K562 (cell line): ENCODE measurements at regions not wholly inside any gene's neighbourhood (a gene's known extent, or its start where the extent isn't known, plus 50 kb on each side); places are given as distances from the start of the nearest gene placed in this dataset.

ENCODE experiments used
- ATAC-seq: fragments of 200-7000 bp; cut with Tn5 transposase; 3 replicates; pipeline ENCODE4 v1.9.1; 2020; ENCODE audit warnings: moderate library complexity
- BruUV-seq: library from RNA; stranded (reverse); fragments of 400-500 nt; replicated peaks from 2 replicates; lab custom pipeline; 2021; lab: Mats Ljungman, UMichigan
- CTCF ChIA-PET: fragments of 300-600 bp; formaldehyde crosslinking; extraction: SDS; loops from one replicate; lab custom pipeline; 2021; ENCODE audit warnings: low intra/inter-chr PET ratio; lab: Yijun Ruan, JAX
- POLR2A ChIA-PET: fragments of 300-600, 350-650 bp; sonication (Branson Sonifier 250); formaldehyde crosslinking; extraction: SDS; loops from one replicate; lab custom pipeline; 2021; ENCODE audit warnings: antibody characterized with exemption, inconsistent platforms; lab: Yijun Ruan, JAX
- DNase-seq, 4 experiments: peaks; one replicate each; pipeline versions ENCODE4 v3.0.0 to v3.0.0-alpha.2; 2011 to 2018; ENCODE audit warnings: low spot score in 3 of 4, mixed read lengths in 3 of 4; ENCODE audit errors: extremely low read depth in 1 of 4
- FAIRE-seq: peaks from 2 replicates; lab custom pipeline; 2011; peaks lifted over from hg19 to GRCh38; lab: Jason Lieb, UNC
- H2AFZ ChIP-seq: 2 replicates; pipeline ENCODE4 v1.6.0; 2011; ENCODE audit warnings: low read depth, low read length, control low read depth, inconsistent platforms
- H3K27ac ChIP-seq: fragments of 200-600 bp; 3 replicates; pipeline ENCODE4 v1.8.0; 2011; ENCODE audit warnings: low read depth, mild to moderate bottlenecking, control low read depth, inconsistent platforms, low read length, moderate library complexity, mixed read lengths; ENCODE audit errors: extremely low read depth
- H3K27me3 ChIP-seq, 2 experiments: fragments of 300-600 bp in 1 of 2; 2 replicates in 1 of 2; 3 replicates in 1 of 2; pipeline versions ENCODE4 v1.6.0 to v1.8.0; 2011; ENCODE audit warnings: inconsistent platforms in 2 of 2, low read length in 2 of 2, mild to moderate bottlenecking in 1 of 2, mixed read lengths in 1 of 2, moderate library complexity in 1 of 2; ENCODE audit not compliant: control insufficient read depth in 2 of 2, insufficient read depth in 2 of 2
- H3K36me3 ChIP-seq: fragments of 300-600 bp; 3 replicates; pipeline ENCODE4 v1.8.0; 2011; ENCODE audit warnings: mild to moderate bottlenecking, low read length, inconsistent platforms; ENCODE audit not compliant: control insufficient read depth, insufficient read depth
- H3K4me1 ChIP-seq, 2 experiments: fragments of 200-600 bp in 1 of 2; replicated peaks in 1 of 2; 2 replicates in 1 of 2; 3 replicates in 1 of 2; pipeline versions ENCODE4 v1.5.1 to v1.8.0; 2011; ENCODE audit warnings: inconsistent platforms in 2 of 2, low read length in 2 of 2, mild to moderate bottlenecking in 1 of 2, mixed read lengths in 1 of 2, moderate library complexity in 1 of 2; ENCODE audit not compliant: control insufficient read depth in 2 of 2, insufficient read depth in 2 of 2
- H3K4me2 ChIP-seq: 2 replicates; pipeline ENCODE4 v1.6.1; 2011; ENCODE audit warnings: low read length, control low read depth, inconsistent platforms, mixed read lengths; ENCODE audit not compliant: insufficient read depth
- H3K4me3 ChIP-seq: fragments of 200-600 bp; sonication (generic), shearing (Covaris generic); 2 replicates; pipeline ENCODE4 v1.5.1; 2016; ENCODE audit warnings: control low read depth, inconsistent platforms
- H3K79me2 ChIP-seq: fragments of 200-600 bp; 3 replicates; pipeline ENCODE4 v1.8.0; 2011; ENCODE audit warnings: low read length, inconsistent platforms; ENCODE audit not compliant: control insufficient read depth, insufficient read depth
- H3K9ac ChIP-seq, 2 experiments: 2 replicates each; pipeline versions ENCODE4 v1.6.0 to v1.6.1; 2011; ENCODE audit warnings: low read depth in 2 of 2, low read length in 2 of 2, control low read depth in 1 of 2, inconsistent platforms in 1 of 2, mild to moderate bottlenecking in 1 of 2, mixed read lengths in 1 of 2; ENCODE audit not compliant: insufficient read depth in 1 of 2
- H3K9me1 ChIP-seq: one replicate; pipeline ENCODE4 v1.6.0; 2011; ENCODE audit warnings: inconsistent platforms, mild to moderate bottlenecking, low read length, moderate library complexity; ENCODE audit not compliant: control insufficient read depth, insufficient read depth
- H3K9me3 ChIP-seq: replicated peaks from 2 replicates; pipeline ENCODE4 v1.5.1; 2011; ENCODE audit warnings: low read depth, low read length, inconsistent platforms; ENCODE audit not compliant: control insufficient read depth, insufficient read depth
- H4K20me1 ChIP-seq: replicated peaks from 2 replicates; pipeline ENCODE4 v1.6.1; 2011; ENCODE audit warnings: low read length, inconsistent platforms, mixed read lengths; ENCODE audit not compliant: control insufficient read depth, insufficient read depth
- BRD9 ChIP-seq: fragments of 450-650 bp; IDR thresholded peaks from 2 replicates; pipeline ENCODE4 v1.6.1; 2018; ENCODE audit warnings: low read depth; ENCODE audit not compliant: partially characterized antibody
- CREM ChIP-seq: IDR thresholded peaks from 2 replicates; pipeline ENCODE4 v1.6.1; 2014; ENCODE audit warnings: antibody characterized with exemption, low read depth
- GABPB2 ChIP-seq: fragments of 250-450 bp; sonication (Bioruptor Pico); conservative IDR thresholded peaks from 2 replicates; pipeline ENCODE4 v1.5.1; 2021; ENCODE audit warnings: mild to moderate bottlenecking
- HSF4 ChIP-seq: fragments of 250-450 bp; sonication (Bioruptor Pico); IDR thresholded peaks from 2 replicates; pipeline ENCODE4 v2.1.2; 2022; ENCODE audit warnings: mild to moderate bottlenecking, moderate library complexity, borderline replicate concordance
- NFATC3 ChIP-seq: fragments of 450-650 bp; IDR thresholded peaks from 2 replicates; pipeline ENCODE4 v1.6.1; 2017; ENCODE audit warnings: mild to moderate bottlenecking
- NUFIP1 ChIP-seq: fragments of 450-650 bp; IDR thresholded peaks from 2 replicates; pipeline ENCODE4 v1.6.1; 2018; ENCODE audit not compliant: partially characterized antibody
- POLR2AphosphoS2 ChIP-seq: IDR thresholded peaks from 2 replicates; pipeline ENCODE4 v1.6.1; 2012; ENCODE audit warnings: low read length, improper control_type of control experiment
- RBM14 ChIP-seq: fragments of 200-400 bp; formaldehyde crosslinking; IDR thresholded peaks from 2 replicates; pipeline ENCODE4 v1.6.1; 2018; ENCODE audit warnings: low read depth, mild to moderate bottlenecking, low read length, moderate library complexity, borderline replicate concordance; ENCODE audit not compliant: insufficient read depth
- SMAD4 ChIP-seq: fragments of 250-450 bp; sonication (Bioruptor Pico); conservative IDR thresholded peaks from 2 replicates; pipeline ENCODE4 v1.8.0; 2021; ENCODE audit warnings: inconsistent platforms, mild to moderate bottlenecking, moderate library complexity
- ZNF436 ChIP-seq: fragments of 250-450, 450-650 bp; sonication (Bioruptor Pico); formaldehyde crosslinking; IDR thresholded peaks from 2 replicates; pipeline ENCODE4 v1.7.0; 2020; ENCODE audit warnings: mild to moderate bottlenecking
- ZNF76 ChIP-seq: fragments of 250-450 bp; sonication (Bioruptor Pico); IDR thresholded peaks from 2 replicates; pipeline ENCODE4 v1.4.0; 2020; ENCODE audit warnings: mild to moderate bottlenecking, moderate library complexity, borderline replicate concordance
- WGBS: fragments of 100-300 bp; shearing (Covaris generic); methylation state at CpG from one replicate; pipeline ENCODE4 v1.1.6; 2016; ENCODE audit warnings: low coverage, mixed read lengths; ENCODE audit not compliant: insufficient coverage; ENCODE audit errors: missing lambda C conversion rate; 5-methylcytosine and 5-hydroxymethylcytosine counted together
- in situ Hi-C: fragments of 300-500 bp; cut with MboI; formaldehyde crosslinking; loops from 4 replicates; pipeline ENCODE4 v1.15.0; 2018; ENCODE audit warnings: inconsistent platforms, mixed read lengths
- intact Hi-C: fragments of 100-400 bp; cut with micrococcal nuclease; formaldehyde crosslinking; loops from 2 replicates; pipeline ENCODE4 v1.14.2; 2022
- TF ChIP-seq, protein P1 (sequence below): fragments of 250-450 bp; sonication (Bioruptor Pico); IDR thresholded peaks from 2 replicates; pipeline ENCODE4 v1.4.0; 2020; ENCODE audit warnings: mild to moderate bottlenecking, moderate library complexity

DNA sequence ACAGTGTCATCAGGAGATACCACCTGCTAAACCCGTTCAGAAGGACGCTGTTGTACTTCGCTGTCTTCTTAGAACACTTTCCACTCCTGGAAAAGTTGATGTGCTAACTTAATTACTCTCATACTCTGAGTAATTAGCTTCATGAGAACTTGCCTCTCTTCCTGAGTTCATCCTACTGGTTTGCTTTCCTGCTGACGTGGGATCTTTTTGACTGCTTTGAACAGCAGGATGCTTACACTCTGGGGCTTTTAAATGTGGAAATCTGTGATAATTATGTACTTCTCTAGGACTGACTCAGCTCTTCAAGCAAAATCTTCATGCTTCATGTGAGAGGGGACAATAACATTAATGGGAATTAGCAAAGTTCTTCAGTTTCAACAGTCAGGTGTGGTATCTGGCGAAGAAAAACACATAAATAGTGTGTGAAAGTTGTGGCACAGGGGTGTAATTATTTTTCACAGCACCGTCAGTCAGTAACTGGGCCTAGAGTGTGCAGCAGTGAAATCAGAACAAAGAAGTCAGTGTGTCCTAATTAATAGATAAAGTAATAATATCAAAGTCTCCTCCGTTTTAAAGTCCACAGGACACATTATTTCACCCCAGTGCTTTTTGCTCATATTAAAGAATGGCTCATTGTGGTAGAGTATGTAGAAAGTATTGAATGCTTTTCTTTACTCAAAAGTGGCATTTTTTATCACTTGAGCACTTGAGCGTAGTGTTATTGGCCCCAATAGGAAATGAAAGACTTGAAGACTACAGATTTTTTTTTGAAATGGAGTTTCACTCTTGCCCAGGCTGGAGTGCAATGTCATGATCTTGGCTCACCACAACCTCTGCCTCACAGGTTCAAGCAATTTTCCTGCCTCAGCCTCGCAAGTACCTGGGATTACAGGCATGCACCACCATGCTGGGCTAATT is 140.9 kb upstream of the DMRT1 start:
- ChIA-PET CTCF (no interaction called here), POLR2A (no interaction called here)
- H3K27ac ChIP-seq = no peak overlapping the region
- no peak overlapping the region for H3K9ac ChIP-seq
- H2AFZ ChIP-seq = no peak overlapping the region
- no peak overlapping the region for H3K4me3 ChIP-seq
- DNase-seq (no peak), ATAC-seq (no peak), FAIRE-seq (no peak)
- no peaks in the 10 kb centered on the region for H4K20me1 ChIP-seq
- intact Hi-C loops (loop anchor here (5.0 kb wide), 1 partner anchor 373 kb away; no protein-coding TSS in a partner anchor), in situ Hi-C loops (no loop called here)
- no peaks in the 10 kb centered on the region for H3K4me1 ChIP-seq
- H3K36me3 ChIP-seq = no peaks in the 10 kb centered on the region
- no peaks in the 10 kb centered on the region for H3K9me1 ChIP-seq
- H3K9me3 ChIP-seq = no peaks in the 10 kb centered on the region
- BruUV-seq = no TSS peak
- no peaks in the 10 kb centered on the region; a peak in 2 of 5 replicates for H3K27me3 ChIP-seq
- no peaks in the 10 kb centered on the region for H3K79me2 ChIP-seq
- 0% methylated on average over 8 of the region's 9 CpGs for WGBS
- H3K4me2 ChIP-seq = no peak overlapping the region
- TF ChIP-seq NFATC3 (no peak), ZNF76 (CRISPR knock-in tag) (no peak), ZNF436 (no peak), CREM (no peak), GABPB2 (CRISPR knock-in tag) (no peak), HSF4 (CRISPR knock-in tag) (no peak), BRD9 (no peak), POLR2AphosphoS2 (no peak), SMAD4 (CRISPR knock-in tag) (no peak), NUFIP1 (no peak), RBM14 (no peak)
- TF ChIP-seq, protein P1, sequence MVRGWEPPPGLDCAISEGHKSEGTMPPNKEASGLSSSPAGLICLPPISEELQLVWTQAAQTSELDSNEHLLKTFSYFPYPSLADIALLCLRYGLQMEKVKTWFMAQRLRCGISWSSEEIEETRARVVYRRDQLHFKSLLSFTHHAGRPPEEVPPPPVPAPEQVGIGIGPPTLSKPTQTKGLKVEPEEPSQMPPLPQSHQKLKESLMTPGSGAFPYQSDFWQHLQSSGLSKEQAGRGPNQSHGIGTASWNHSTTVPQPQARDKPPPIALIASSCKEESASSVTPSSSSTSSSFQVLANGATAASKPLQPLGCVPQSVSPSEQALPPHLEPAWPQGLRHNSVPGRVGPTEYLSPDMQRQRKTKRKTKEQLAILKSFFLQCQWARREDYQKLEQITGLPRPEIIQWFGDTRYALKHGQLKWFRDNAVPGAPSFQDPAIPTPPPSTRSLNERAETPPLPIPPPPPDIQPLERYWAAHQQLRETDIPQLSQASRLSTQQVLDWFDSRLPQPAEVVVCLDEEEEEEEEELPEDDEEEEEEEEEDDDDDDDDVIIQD = no peak
